ENCODE measurements at regions not wholly inside any gene's neighbourhood (a gene's known extent, or its start where the extent isn't known, plus 50 kb on each side); places are given as distances from the start of the nearest gene placed in this dataset.
"Not testable (repeated sequence)": the region's sequence is repeated elsewhere in the genome, so short reads cannot be mapped to it uniquely, and the experiment has no call there.

DNA sequence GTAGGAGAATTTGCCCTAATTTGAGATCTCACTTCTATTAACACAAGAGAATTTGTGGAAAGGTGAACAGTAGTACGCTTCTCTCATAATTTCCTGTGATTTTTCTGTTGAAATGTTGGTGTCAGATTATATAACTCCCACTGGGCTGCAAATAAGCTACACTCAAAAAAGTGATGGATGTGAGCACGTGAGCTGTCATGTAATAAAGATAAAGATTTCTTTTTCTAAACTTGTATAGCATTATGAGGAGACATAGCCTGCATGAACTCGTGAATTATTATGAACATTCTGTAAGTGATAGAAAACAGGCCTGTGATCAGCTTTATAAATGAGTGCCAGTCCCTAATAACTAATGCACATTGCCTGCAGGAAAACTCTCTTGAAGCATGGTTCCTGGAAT lies 356.6 kb upstream of the ACTRT1 start:
- H3K9me3 ChIP-seq: no peaks in the 10 kb centered on the region
- DNase-seq: no peak
- H3K36me3 ChIP-seq: no peaks in the 10 kb centered on the region
- intact Hi-C loops (cut with DNase I): no loop called here
- WGBS, 2 donors: 62 to 64% methylated on average over 3 of the region's 3 CpGs
- H3K4me1 ChIP-seq: no peaks in the 10 kb centered on the region
- no peak overlapping the region for H3K27ac ChIP-seq
- TF ChIP-seq, protein P1, sequence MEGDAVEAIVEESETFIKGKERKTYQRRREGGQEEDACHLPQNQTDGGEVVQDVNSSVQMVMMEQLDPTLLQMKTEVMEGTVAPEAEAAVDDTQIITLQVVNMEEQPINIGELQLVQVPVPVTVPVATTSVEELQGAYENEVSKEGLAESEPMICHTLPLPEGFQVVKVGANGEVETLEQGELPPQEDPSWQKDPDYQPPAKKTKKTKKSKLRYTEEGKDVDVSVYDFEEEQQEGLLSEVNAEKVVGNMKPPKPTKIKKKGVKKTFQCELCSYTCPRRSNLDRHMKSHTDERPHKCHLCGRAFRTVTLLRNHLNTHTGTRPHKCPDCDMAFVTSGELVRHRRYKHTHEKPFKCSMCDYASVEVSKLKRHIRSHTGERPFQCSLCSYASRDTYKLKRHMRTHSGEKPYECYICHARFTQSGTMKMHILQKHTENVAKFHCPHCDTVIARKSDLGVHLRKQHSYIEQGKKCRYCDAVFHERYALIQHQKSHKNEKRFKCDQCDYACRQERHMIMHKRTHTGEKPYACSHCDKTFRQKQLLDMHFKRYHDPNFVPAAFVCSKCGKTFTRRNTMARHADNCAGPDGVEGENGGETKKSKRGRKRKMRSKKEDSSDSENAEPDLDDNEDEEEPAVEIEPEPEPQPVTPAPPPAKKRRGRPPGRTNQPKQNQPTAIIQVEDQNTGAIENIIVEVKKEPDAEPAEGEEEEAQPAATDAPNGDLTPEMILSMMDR (IDR thresholded peaks at IDR 0.05): no peak
- TF ChIP-seq POLR2A (IDR thresholded peaks at IDR 0.05) (no peak), POLR2AphosphoS5 (IDR thresholded peaks at IDR 0.05) (no peak), EP300 (IDR thresholded peaks at IDR 0.05) (no peak)
- H3K4me3 ChIP-seq: no peak overlapping the region
- no peaks in the 10 kb centered on the region for H3K27me3 ChIP-seq

GRCh38 chrX:128396601-128397000 lies 344.4 kb upstream of the ACTRT1 start:
- H3K4me3 ChIP-seq: no peak overlapping the region
- no peak for DNase-seq
- no peaks in the 10 kb centered on the region for H3K4me1 ChIP-seq
- no peak for TF ChIP-seq POLR2A (IDR thresholded peaks at IDR 0.05)
- TF ChIP-seq POLR2AphosphoS5 (IDR thresholded peaks at IDR 0.05): no peak
- no peak for TF ChIP-seq EP300 (IDR thresholded peaks at IDR 0.05)
- TF ChIP-seq, protein P1 (IDR thresholded peaks at IDR 0.05): no peak
- WGBS, 2 donors: 20 to 38% methylated on average over 3 of the region's 3 CpGs
- no peak overlapping the region for H3K27ac ChIP-seq
- H3K9me3 ChIP-seq: no peaks in the 10 kb centered on the region
- H3K27me3 ChIP-seq: no peaks in the 10 kb centered on the region
- intact Hi-C loops (cut with DNase I): no loop called here
- no peaks in the 10 kb centered on the region for H3K36me3 ChIP-seq

GRCh38 chrX:128383846-128384245 lies 331.6 kb upstream of the ACTRT1 start:
- intact Hi-C loops (cut with DNase I); H3K9me3 ChIP-seq; H3K27ac ChIP-seq; H3K27me3 ChIP-seq; H3K4me3 ChIP-seq; DNase-seq; H3K4me1 ChIP-seq; H3K36me3 ChIP-seq: not testable (repeated sequence)
- WGBS, 2 donors: 81 to 84% methylated on average over 3 of the region's 3 CpGs

- WGBS, 2 donors: 66 to 78% methylated on average over 3 of the region's 3 CpGs
- intact Hi-C loops (cut with DNase I): no loop called here
- Histone ChIP-seq H3K27me3 (no peaks in the 10 kb centered on the region), H3K36me3 (no peaks in the 10 kb centered on the region), H3K4me1 (no peaks in the 10 kb centered on the region), H3K9me3 (no peaks in the 10 kb centered on the region), H3K4me3 (no peak overlapping the region), H3K27ac (no peak overlapping the region)
- TF ChIP-seq, protein P1 (IDR thresholded peaks at IDR 0.05): no peak
- TF ChIP-seq EP300 (IDR thresholded peaks at IDR 0.05): no peak
- no peak for TF ChIP-seq POLR2AphosphoS5 (IDR thresholded peaks at IDR 0.05)
- no peak for TF ChIP-seq POLR2A (IDR thresholded peaks at IDR 0.05)
- no peak for DNase-seq
Observed at GRCh38 chrX:128365492-128365891, 313.3 kb upstream of the ACTRT1 start.

DNA sequence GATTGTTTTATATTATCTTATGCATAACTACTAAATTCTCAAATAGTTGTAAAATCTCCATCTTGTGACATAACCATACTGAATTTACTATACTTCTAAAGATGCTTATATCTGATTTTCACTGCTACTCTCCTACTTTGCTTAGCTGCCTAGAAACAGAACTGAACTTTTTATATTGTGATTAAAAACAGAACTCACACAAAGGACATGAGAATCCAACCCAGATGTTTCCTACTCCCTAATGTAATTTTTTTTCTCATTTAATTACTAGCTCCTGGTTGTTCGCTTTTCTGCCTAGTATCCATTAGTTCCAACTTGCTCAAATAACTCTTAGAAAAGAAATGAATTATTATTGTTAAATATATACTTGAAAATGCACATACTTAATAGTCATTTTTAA lies 283.5 kb upstream of the ACTRT1 start:
- H3K4me1 ChIP-seq: no peaks in the 10 kb centered on the region
- no peaks in the 10 kb centered on the region for H3K9me3 ChIP-seq
- H3K36me3 ChIP-seq: no peaks in the 10 kb centered on the region
- WGBS, 2 donors: 73 to 84% methylated on average over 1 of the region's 1 CpG
- no peak for DNase-seq
- H3K4me3 ChIP-seq: no peak overlapping the region
- intact Hi-C loops (cut with DNase I): no loop called here
- H3K27me3 ChIP-seq: no peaks in the 10 kb centered on the region
- TF ChIP-seq, protein P1 (IDR thresholded peaks at IDR 0.05): no peak
- TF ChIP-seq POLR2A (IDR thresholded peaks at IDR 0.05) (no peak), EP300 (IDR thresholded peaks at IDR 0.05) (no peak), POLR2AphosphoS5 (IDR thresholded peaks at IDR 0.05) (no peak)
- H3K27ac ChIP-seq: no peak overlapping the region

All from sigmoid colon (tissue), 6 donors.